SK-N-SH (cell line): ENCODE measurements at regions not wholly inside any gene's neighbourhood (a gene's known extent, or its start where the extent isn't known, plus 50 kb on each side); places are given as distances from the start of the nearest gene placed in this dataset.

Experiments used
- CTCF ChIA-PET: fragments of 300-600, 350-600 bp; formaldehyde crosslinking; extraction: SDS; loops from one replicate; lab custom pipeline; 2021; lab: Yijun Ruan, JAX
- POLR2A ChIA-PET: fragments of 350-600 bp; sonication (Branson Sonifier 250); formaldehyde crosslinking; extraction: SDS; loops from one replicate; lab custom pipeline; 2020; ENCODE audit warnings: antibody characterized with exemption, inconsistent platforms; lab: Yijun Ruan, JAX
- DNase-seq: peaks from one replicate; pipeline ENCODE4 v3.0.0; 2012
- H2AFZ ChIP-seq: fragments of 200-600 bp; sonication (generic); 2 replicates; pipeline ENCODE4 v1.8.1; 2016; ENCODE audit warnings: antibody characterized with exemption, mild to moderate bottlenecking, low read depth
- H3F3A ChIP-seq: fragments of 200-600 bp; sonication (generic); replicated peaks from 2 replicates; pipeline ENCODE3; 2016; ENCODE audit warnings: antibody characterized with exemption, mild to moderate bottlenecking; ENCODE audit not compliant: insufficient read depth
- H3K27ac ChIP-seq, 2 experiments: fragments of 200-500 bp in 1 of 2; fragments of 200-600 bp in 1 of 2; sonication (Bioruptor generic) in 1 of 2; sonication (generic), shearing (Covaris generic) in 1 of 2; 2 replicates each; pipeline versions ENCODE4 v1.5.1 to v1.6.1; 2014 to 2016; ENCODE audit warnings: low read depth in 2 of 2, inconsistent platforms in 1 of 2, low read length in 1 of 2, mild to moderate bottlenecking in 1 of 2, mixed read lengths in 1 of 2
- H3K27me3 ChIP-seq: fragments of 200-600 bp; sonication (generic), shearing (Covaris generic); 2 replicates; pipeline ENCODE4 v1.6.1; 2016; ENCODE audit warnings: mixed run types; ENCODE audit not compliant: insufficient read depth
- H3K36me3 ChIP-seq, 2 experiments: fragments of 200-500 bp in 1 of 2; fragments of 200-600 bp in 1 of 2; sonication (Bioruptor generic) in 1 of 2; sonication (generic) in 1 of 2; replicated peaks in 1 of 2; 2 replicates each; pipeline versions ENCODE3 to v1.5.1; 2014 to 2016; ENCODE audit warnings: low read length in 1 of 2, mild to moderate bottlenecking in 1 of 2; ENCODE audit not compliant: insufficient read depth in 2 of 2, control insufficient read depth in 1 of 2
- H3K4me1 ChIP-seq, 2 experiments: fragments of 200-500 bp in 1 of 2; fragments of 200-600 bp in 1 of 2; sonication (Bioruptor generic) in 1 of 2; sonication (generic), shearing (Covaris generic) in 1 of 2; 2 replicates each; pipeline versions ENCODE4 v1.5.1 to v1.6.1; 2014 to 2016; ENCODE audit warnings: low read depth in 1 of 2, low read length in 1 of 2, mixed run types in 1 of 2; ENCODE audit not compliant: insufficient read depth in 2 of 2, control insufficient read depth in 1 of 2
- H3K4me2 ChIP-seq: fragments of 200-600 bp; sonication (generic), shearing (Covaris generic); 2 replicates; pipeline ENCODE4 v1.6.1; 2017; ENCODE audit warnings: mixed run types
- H3K4me3 ChIP-seq, 2 experiments: fragments of 200-500 bp in 1 of 2; fragments of 200-600 bp in 1 of 2; sonication (Bioruptor generic) in 1 of 2; sonication (generic), shearing (Covaris generic) in 1 of 2; 2 replicates each; pipeline versions ENCODE4 v1.5.1 to v1.8.1; 2014 to 2016; ENCODE audit warnings: low read depth in 2 of 2, inconsistent platforms in 1 of 2, low read length in 1 of 2, mild to moderate bottlenecking in 1 of 2, mixed read lengths in 1 of 2, moderate library complexity in 1 of 2
- H3K79me2 ChIP-seq: fragments of 200-600 bp; sonication (generic); 2 replicates; pipeline ENCODE4 v1.8.1; 2017; ENCODE audit warnings: mild to moderate bottlenecking; ENCODE audit not compliant: insufficient read depth
- H3K9ac ChIP-seq: fragments of 200-600 bp; sonication (generic); 2 replicates; pipeline ENCODE4 v1.6.1; 2017; ENCODE audit warnings: mixed run types
- H3K9me2 ChIP-seq: fragments of 200-600 bp; sonication (generic); 2 replicates; pipeline ENCODE4 v1.6.1; 2017; ENCODE audit warnings: mixed run types
- H3K9me3 ChIP-seq: fragments of 200-600 bp; sonication (generic); 2 replicates; pipeline ENCODE4 v1.6.1; 2017; ENCODE audit warnings: mixed run types, mild to moderate bottlenecking, moderate library complexity
- H4K20me1 ChIP-seq: fragments of 200-600 bp; sonication (generic); 2 replicates; pipeline ENCODE4 v1.6.1; 2017; ENCODE audit warnings: mild to moderate bottlenecking, mixed run types; ENCODE audit not compliant: insufficient read depth
- CHD2 ChIP-seq: fragments of 150-350 bp; IDR thresholded peaks from 2 replicates; pipeline ENCODE4 v1.6.1; 2018; ENCODE audit warnings: low read length; ENCODE audit not compliant: partially characterized antibody
- EP300 ChIP-seq, 2 experiments: IDR thresholded peaks; 2 replicates each; pipeline versions ENCODE4 v1.4.0 to v1.6.1; 2012; ENCODE audit warnings: borderline replicate concordance in 1 of 2, low read depth in 1 of 2, low read length in 1 of 2
- EZH2phosphoT487 ChIP-seq: fragments of 200-600 bp; sonication (generic); IDR thresholded peaks from 2 replicates; pipeline ENCODE4 v1.6.1; 2017; ENCODE audit warnings: low read depth, mixed run types, mild to moderate bottlenecking, antibody characterized with exemption, moderate library complexity, borderline replicate concordance
- FOXJ3 ChIP-seq: sonication (generic); formaldehyde crosslinking; IDR thresholded peaks from 2 replicates; pipeline ENCODE4 v1.5.1; 2020; ENCODE audit warnings: mild to moderate bottlenecking, missing genetic modification reagents
- FOXM1 ChIP-seq: IDR thresholded peaks from 2 replicates; pipeline ENCODE4 v1.4.0; 2012; ENCODE audit warnings: low read depth, mild to moderate bottlenecking
- GATA2 ChIP-seq: sonication (generic); formaldehyde crosslinking; IDR thresholded peaks from 2 replicates; pipeline ENCODE4 v1.5.0; 2020; ENCODE audit warnings: mild to moderate bottlenecking, missing genetic modification reagents
- MEF2A ChIP-seq: IDR thresholded peaks from 2 replicates; pipeline ENCODE4 v1.4.0; 2012; ENCODE audit warnings: low read depth, borderline replicate concordance
- NFIC ChIP-seq: IDR thresholded peaks from 2 replicates; pipeline ENCODE4 v1.4.0; 2012; ENCODE audit warnings: borderline replicate concordance
- RFX5 ChIP-seq: IDR thresholded peaks from 2 replicates; pipeline ENCODE4 v1.6.1; 2012; ENCODE audit warnings: mild to moderate bottlenecking, improper control_type of control experiment, low read length
- SIN3A ChIP-seq: IDR thresholded peaks from 2 replicates; pipeline ENCODE4 v1.6.1; 2012; ENCODE audit warnings: low read depth, mild to moderate bottlenecking, low read length, moderate library complexity, borderline replicate concordance
- TCF12 ChIP-seq: IDR thresholded peaks from 2 replicates; pipeline ENCODE4 v1.4.0; 2012
- TEAD4 ChIP-seq: IDR thresholded peaks from 2 replicates; pipeline ENCODE4 v1.4.0; 2012; ENCODE audit warnings: mild to moderate bottlenecking, borderline replicate concordance; ENCODE audit not compliant: insufficient read depth
- WGBS: methylation state at CpG from one replicate; pipeline ENCODE4 v1.1.6; 2017; ENCODE audit warnings: low lambda C conversion rate; 5-methylcytosine and 5-hydroxymethylcytosine counted together
- TF ChIP-seq, protein P1 (sequence below): IDR thresholded peaks from 2 replicates; pipeline ENCODE4 v1.4.0; 2012; ENCODE audit warnings: low read depth, borderline replicate concordance
- TF ChIP-seq, protein P2 (sequence below): fragments of 150-350 bp; IDR thresholded peaks from 2 replicates; pipeline ENCODE4 v1.6.1; 2017; ENCODE audit warnings: antibody characterized with exemption, low read length, low read depth, borderline replicate concordance
- TF ChIP-seq, protein P3 (sequence below): fragments of 200-600 bp; sonication (generic); IDR thresholded peaks from 2 replicates; pipeline ENCODE4 v1.6.1; 2017; ENCODE audit warnings: antibody characterized with exemption, mild to moderate bottlenecking, moderate library complexity
- TF ChIP-seq, protein P4 (sequence below): IDR thresholded peaks from 2 replicates; pipeline ENCODE4; 2012

DNA sequence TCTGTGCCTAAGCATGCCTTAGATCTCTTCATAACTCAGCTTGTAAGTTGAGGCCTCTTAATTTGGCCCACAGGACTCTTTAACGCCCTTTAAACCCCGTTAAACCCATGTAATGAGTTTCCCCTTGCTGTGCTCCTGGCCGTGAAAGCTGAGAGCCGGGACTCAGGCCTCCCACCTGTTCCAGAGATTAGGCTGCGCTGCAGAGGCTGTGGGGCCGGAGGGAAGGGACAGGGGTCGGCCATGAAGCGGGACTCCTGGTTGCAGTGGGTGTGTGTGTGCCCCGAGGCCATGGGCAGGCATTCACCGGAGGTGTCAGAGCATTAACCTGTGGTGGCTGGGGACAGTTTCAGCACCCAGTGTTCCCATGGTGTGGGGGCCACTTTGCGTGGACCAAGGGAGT, 150.8 kb upstream of the IRX3 start:
- Histone ChIP-seq H3K36me3 (no peaks in the 10 kb centered on the region), H3K27ac (no peak overlapping the region), H3K9ac (no peak overlapping the region), H3K79me2 (no peaks in the 10 kb centered on the region), H4K20me1 (no peaks in the 10 kb centered on the region), H3K27me3 (peaks cover 6% of the 10 kb centered on the region), H3K4me3 (no peak overlapping the region), H3K4me2 (no peak overlapping the region), H3K9me3 (no peaks in the 10 kb centered on the region), H2AFZ (no peak overlapping the region), H3K4me1 (no peaks in the 10 kb centered on the region), H3K9me2 (no peaks in the 10 kb centered on the region), H3F3A (no peaks in the 10 kb centered on the region)
- ChIA-PET POLR2A (no interaction called here), CTCF (interaction anchor here (0.7 kb wide), 1 partner anchor 11 kb away, joined by 3 read pairs; no protein-coding TSS in a partner anchor)
- TF ChIP-seq RFX5 (no peak), EP300 (IDR thresholded peaks at IDR 0.05; ENCODE audit: borderline replicate concordance in 1 of 2, low read depth in 1 of 2, low read length in 1 of 2) (no peak), GATA2 (CRISPR knock-in tag) (no peak), MEF2A (no peak), SIN3A (no peak), CHD2 (no peak)
- TF ChIP-seq, protein P1, sequence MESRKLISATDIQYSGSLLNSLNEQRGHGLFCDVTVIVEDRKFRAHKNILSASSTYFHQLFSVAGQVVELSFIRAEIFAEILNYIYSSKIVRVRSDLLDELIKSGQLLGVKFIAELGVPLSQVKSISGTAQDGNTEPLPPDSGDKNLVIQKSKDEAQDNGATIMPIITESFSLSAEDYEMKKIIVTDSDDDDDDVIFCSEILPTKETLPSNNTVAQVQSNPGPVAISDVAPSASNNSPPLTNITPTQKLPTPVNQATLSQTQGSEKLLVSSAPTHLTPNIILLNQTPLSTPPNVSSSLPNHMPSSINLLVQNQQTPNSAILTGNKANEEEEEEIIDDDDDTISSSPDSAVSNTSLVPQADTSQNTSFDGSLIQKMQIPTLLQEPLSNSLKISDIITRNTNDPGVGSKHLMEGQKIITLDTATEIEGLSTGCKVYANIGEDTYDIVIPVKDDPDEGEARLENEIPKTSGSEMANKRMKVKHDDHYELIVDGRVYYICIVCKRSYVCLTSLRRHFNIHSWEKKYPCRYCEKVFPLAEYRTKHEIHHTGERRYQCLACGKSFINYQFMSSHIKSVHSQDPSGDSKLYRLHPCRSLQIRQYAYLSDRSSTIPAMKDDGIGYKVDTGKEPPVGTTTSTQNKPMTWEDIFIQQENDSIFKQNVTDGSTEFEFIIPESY = no peak
- no peak for DNase-seq
- WGBS = 71% methylated on average over 7 of the region's 11 CpGs

DNA sequence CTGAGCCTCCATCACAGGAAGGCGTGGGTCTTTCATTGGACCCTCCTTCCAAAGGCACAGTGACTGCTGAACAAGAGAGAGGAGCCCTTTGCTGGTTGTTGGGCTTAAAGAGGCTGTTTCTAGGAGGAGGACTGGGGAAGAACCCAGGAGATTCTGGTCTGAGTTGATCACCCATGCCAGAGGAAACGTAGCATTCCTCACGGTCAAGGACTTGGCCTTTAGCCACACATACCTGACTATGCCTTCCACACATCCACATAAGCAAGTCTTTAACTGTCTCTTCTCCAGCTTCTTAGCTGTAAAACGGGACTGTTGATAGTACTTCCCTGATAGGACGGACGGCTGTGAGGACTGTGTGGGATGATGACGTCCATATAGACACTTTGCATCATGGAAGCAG, 149.8 kb upstream of the IRX3 start:
- POLR2A ChIA-PET = no interaction called here
- H3K9me2 ChIP-seq = no peaks in the 10 kb centered on the region
- 64% methylated on average over 7 of the region's 7 CpGs for WGBS

More for the DNA sequence above, 149.8 kb upstream of the IRX3 start:
- no peak for TF ChIP-seq GATA2 (CRISPR knock-in tag)
- TF ChIP-seq FOXJ3 (CRISPR knock-in tag) = no peak
- TF ChIP-seq, protein P2, sequence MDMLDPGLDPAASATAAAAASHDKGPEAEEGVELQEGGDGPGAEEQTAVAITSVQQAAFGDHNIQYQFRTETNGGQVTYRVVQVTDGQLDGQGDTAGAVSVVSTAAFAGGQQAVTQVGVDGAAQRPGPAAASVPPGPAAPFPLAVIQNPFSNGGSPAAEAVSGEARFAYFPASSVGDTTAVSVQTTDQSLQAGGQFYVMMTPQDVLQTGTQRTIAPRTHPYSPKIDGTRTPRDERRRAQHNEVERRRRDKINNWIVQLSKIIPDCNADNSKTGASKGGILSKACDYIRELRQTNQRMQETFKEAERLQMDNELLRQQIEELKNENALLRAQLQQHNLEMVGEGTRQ = no peak
- no peak for TF ChIP-seq FOXM1
- no peak for TF ChIP-seq RFX5
- TF ChIP-seq, protein P3, sequence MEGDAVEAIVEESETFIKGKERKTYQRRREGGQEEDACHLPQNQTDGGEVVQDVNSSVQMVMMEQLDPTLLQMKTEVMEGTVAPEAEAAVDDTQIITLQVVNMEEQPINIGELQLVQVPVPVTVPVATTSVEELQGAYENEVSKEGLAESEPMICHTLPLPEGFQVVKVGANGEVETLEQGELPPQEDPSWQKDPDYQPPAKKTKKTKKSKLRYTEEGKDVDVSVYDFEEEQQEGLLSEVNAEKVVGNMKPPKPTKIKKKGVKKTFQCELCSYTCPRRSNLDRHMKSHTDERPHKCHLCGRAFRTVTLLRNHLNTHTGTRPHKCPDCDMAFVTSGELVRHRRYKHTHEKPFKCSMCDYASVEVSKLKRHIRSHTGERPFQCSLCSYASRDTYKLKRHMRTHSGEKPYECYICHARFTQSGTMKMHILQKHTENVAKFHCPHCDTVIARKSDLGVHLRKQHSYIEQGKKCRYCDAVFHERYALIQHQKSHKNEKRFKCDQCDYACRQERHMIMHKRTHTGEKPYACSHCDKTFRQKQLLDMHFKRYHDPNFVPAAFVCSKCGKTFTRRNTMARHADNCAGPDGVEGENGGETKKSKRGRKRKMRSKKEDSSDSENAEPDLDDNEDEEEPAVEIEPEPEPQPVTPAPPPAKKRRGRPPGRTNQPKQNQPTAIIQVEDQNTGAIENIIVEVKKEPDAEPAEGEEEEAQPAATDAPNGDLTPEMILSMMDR = no peak
- no peak for TF ChIP-seq CHD2
- TF ChIP-seq, protein P4, sequence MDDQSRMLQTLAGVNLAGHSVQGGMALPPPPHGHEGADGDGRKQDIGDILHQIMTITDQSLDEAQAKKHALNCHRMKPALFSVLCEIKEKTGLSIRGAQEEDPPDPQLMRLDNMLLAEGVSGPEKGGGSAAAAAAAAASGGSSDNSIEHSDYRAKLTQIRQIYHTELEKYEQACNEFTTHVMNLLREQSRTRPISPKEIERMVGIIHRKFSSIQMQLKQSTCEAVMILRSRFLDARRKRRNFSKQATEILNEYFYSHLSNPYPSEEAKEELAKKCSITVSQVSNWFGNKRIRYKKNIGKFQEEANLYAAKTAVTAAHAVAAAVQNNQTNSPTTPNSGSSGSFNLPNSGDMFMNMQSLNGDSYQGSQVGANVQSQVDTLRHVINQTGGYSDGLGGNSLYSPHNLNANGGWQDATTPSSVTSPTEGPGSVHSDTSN = no peak
- no peak for TF ChIP-seq EZH2phosphoT487
- TF ChIP-seq, protein P1 = no peak
- TF ChIP-seq SIN3A = no peak
- TF ChIP-seq TCF12 = no peak
- TF ChIP-seq TEAD4 = no peak
- no peak for TF ChIP-seq NFIC
- Histone ChIP-seq H3K9ac (no peak overlapping the region), H3K79me2 (no peaks in the 10 kb centered on the region), H3K4me3 (no peak overlapping the region), H3K4me1 (peaks cover 0 to 6% of the 10 kb centered on the region in 2 experiments; a peak in 1 of 4 replicates), H2AFZ (no peak overlapping the region), H4K20me1 (no peaks in the 10 kb centered on the region), H3K27ac (no peak overlapping the region), H3K36me3 (no peaks in the 10 kb centered on the region), H3K9me3 (no peaks in the 10 kb centered on the region), H3K4me2 (no peak overlapping the region), H3K27me3 (peaks cover 6% of the 10 kb centered on the region), H3F3A (peaks cover 5% of the 10 kb centered on the region)
- no peak for DNase-seq
- CTCF ChIA-PET = no interaction called here
